Loucy (cell line): ENCODE measurements at regions not wholly inside any gene's neighbourhood (a gene's known extent, or its start where the extent isn't known, plus 50 kb on each side); places are given as distances from the start of the nearest gene placed in this dataset.
"Not testable (repeated sequence)": the region's sequence is repeated elsewhere in the genome, so short reads cannot be mapped to it uniquely, and the experiment has no call there.

Source experiments
- EZH2phosphoT487 ChIP-seq: fragments of 200-600 bp; IDR thresholded peaks from 2 replicates; pipeline ENCODE4 v1.6.1; 2018; ENCODE audit warnings: antibody characterized with exemption, mild to moderate bottlenecking, moderate library complexity, borderline replicate concordance
- TF ChIP-seq, protein P1 (sequence below): fragments of 200-600 bp; sonication (generic); conservative IDR thresholded peaks from 2 replicates; pipeline ENCODE4 v1.5.1; 2014; ENCODE audit warnings: mild to moderate bottlenecking, antibody characterized with exemption, low read length

DNA sequence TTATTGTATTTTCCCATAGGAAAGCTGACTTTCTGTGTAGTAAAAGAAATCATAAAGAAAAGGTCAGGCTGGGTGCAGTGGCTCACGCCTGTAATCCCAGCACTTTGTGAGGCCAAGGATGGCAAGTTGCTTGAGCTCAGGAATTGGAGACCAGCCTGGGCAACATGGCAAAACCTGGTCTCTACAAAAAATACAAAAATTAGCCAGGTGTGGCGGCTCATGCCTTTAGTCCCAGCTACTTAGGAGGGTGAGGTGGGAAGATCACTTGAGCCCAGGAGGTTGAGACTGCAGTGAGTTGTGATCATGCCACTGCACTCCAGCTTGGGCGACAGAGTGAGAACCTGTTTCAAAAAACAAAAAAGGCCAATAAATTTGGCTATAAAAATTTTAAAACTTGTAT, 79.4 kb upstream of the MKI67 start:
- TF ChIP-seq, protein P1, sequence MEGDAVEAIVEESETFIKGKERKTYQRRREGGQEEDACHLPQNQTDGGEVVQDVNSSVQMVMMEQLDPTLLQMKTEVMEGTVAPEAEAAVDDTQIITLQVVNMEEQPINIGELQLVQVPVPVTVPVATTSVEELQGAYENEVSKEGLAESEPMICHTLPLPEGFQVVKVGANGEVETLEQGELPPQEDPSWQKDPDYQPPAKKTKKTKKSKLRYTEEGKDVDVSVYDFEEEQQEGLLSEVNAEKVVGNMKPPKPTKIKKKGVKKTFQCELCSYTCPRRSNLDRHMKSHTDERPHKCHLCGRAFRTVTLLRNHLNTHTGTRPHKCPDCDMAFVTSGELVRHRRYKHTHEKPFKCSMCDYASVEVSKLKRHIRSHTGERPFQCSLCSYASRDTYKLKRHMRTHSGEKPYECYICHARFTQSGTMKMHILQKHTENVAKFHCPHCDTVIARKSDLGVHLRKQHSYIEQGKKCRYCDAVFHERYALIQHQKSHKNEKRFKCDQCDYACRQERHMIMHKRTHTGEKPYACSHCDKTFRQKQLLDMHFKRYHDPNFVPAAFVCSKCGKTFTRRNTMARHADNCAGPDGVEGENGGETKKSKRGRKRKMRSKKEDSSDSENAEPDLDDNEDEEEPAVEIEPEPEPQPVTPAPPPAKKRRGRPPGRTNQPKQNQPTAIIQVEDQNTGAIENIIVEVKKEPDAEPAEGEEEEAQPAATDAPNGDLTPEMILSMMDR = not testable (repeated sequence)
- not testable (repeated sequence) for TF ChIP-seq EZH2phosphoT487
